ENCODE measurements at regions not wholly inside any gene's neighbourhood (a gene's known extent, or its start where the extent isn't known, plus 50 kb on each side); places are given as distances from the start of the nearest gene placed in this dataset.

DNA sequence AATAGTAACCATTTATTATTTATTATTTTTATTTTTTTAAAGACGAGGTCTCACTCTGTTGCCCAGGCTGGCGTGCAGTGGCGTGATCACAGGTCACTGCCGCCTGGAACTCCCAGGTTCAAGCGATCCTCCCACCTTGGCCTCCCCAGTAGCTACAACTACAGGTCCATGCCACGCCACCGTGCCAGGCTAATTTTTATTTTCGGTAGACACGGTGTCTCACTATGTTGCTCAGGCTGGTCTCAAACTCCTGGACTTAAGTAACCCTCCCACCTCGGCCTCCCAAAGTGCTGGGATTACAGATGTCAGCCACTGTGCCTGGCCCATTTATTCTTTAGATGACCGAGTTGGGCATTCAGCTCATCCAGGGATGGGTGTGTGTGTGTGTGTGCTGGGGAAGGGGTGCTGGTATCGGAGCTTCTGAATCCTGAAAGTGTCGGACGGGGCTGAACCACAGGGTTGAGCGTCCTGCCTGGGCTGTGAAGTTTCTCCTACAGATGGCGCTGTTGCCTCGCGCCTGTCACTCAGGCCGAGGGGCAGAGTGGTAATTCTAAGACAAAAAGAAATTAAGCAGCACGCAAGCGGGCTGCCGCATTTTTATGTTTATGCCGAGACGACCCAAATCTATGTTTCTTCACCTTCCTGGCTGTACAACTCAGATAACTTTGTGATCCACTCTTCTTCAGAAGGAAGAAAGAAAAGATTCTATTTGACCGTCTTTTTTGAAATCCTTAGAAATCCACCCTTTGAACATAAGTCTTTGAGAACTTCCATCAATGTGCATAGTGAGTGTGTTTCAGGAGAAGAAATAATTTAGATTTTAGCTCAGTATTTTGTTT, 252.8 kb downstream of the CDH26 start:
- TF ChIP-seq CTCF (IDR thresholded peaks at IDR 0.05; ENCODE audit: low read depth, low read length): peak; percentile 91
- H3K4me3 ChIP-seq (ENCODE audit: low read depth, low read length): no peak overlapping the region
- in situ Hi-C loops (cut with HindIII; ENCODE audit: low sequenced_read_pairs): no loop called here
- DNase-seq (ENCODE audit: low read depth, low spot score): peak; percentile 63

- in situ Hi-C loops (cut with HindIII; ENCODE audit: low sequenced_read_pairs): no loop called here
- no peak for TF ChIP-seq CTCF (IDR thresholded peaks at IDR 0.05; ENCODE audit: low read depth, low read length)
- H3K4me3 ChIP-seq (ENCODE audit: low read depth, low read length): no peak overlapping the region
- DNase-seq (ENCODE audit: low read depth, low spot score): no peak
These were observed 253.6 kb downstream of the CDH26 start for GRCh38 chr20:60211618-60212463.

- DNase-seq (ENCODE audit: low read depth, low spot score): no peak
- no peak for TF ChIP-seq CTCF (IDR thresholded peaks at IDR 0.05; ENCODE audit: low read depth, low read length)
- no peak overlapping the region for H3K4me3 ChIP-seq (ENCODE audit: low read depth, low read length)
- in situ Hi-C loops (cut with HindIII; ENCODE audit: low sequenced_read_pairs): no loop called here
These were observed 254.5 kb downstream of the CDH26 start for GRCh38 chr20:60212695-60213094.

DNA sequence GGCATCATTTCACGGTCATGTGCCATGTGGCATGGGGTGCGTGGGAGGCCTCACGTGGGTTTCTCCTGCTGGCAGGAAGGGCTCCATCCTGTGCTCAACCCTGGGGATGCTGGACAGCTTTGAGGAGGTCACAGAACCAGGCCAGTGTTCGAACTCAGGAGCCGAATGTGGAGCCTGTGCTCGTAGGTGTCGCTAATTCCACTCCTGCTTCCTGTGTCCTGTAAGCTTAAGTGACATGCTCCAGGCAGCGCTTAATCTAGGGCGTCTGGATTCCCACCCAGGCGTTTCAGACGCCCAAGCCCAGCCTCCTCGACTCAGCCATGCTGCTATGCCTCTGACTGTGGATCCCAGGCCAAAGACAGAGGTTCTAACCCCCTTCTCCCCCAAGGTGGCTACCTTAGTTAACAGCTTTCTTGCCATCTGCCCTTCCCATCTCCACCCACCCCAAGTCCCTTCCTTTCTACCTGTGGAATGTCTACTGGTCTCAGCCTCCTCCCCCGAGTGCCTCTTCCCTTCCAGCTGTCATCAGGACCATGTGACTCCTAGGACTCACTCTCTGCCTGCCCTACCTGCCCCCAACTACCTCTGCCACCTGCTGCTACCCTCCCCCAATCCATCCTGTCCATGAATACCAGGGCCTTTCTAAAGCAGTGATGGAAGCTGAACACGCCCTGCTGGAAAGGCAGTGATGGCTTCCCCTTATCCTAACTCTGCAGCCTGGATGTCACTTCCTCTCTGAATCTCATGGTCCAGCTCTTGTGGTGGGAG, 255.1 kb downstream of the CDH26 start:
- in situ Hi-C loops (cut with HindIII; ENCODE audit: low sequenced_read_pairs): no loop called here
- no peak for TF ChIP-seq CTCF (IDR thresholded peaks at IDR 0.05; ENCODE audit: low read depth, low read length)
- no peak for DNase-seq (ENCODE audit: low read depth, low spot score)
- no peak overlapping the region for H3K4me3 ChIP-seq (ENCODE audit: low read depth, low read length)

- DNase-seq (ENCODE audit: low read depth, low spot score): no peak
- TF ChIP-seq CTCF (IDR thresholded peaks at IDR 0.05; ENCODE audit: low read depth, low read length): no peak
- H3K4me3 ChIP-seq (ENCODE audit: low read depth, low read length): no peak overlapping the region
- in situ Hi-C loops (cut with HindIII; ENCODE audit: low sequenced_read_pairs): no loop called here
These were observed 256.9 kb downstream of the CDH26 start for GRCh38 chr20:60214901-60215815.
